Skeletal muscle satellite cell (primary cell): ENCODE measurements at regions not wholly inside any gene's neighbourhood (a gene's known extent, or its start where the extent isn't known, plus 50 kb on each side); places are given as distances from the start of the nearest gene placed in this dataset.
"Not testable (repeated sequence)": the region's sequence is repeated elsewhere in the genome, so short reads cannot be mapped to it uniquely, and the experiment has no call there.

Experiments used
- H3K27me3 ChIP-seq: 2 replicates; pipeline ENCODE4 v1.7.0; 2013; ENCODE audit warnings: low read length; ENCODE audit not compliant: control insufficient read depth, insufficient read depth
- H3K36me3 ChIP-seq: 2 replicates; pipeline ENCODE4 v1.7.0; 2013; ENCODE audit warnings: mild to moderate bottlenecking, control low read depth, low read length; ENCODE audit not compliant: insufficient read depth
- H3K4me1 ChIP-seq: 2 replicates; pipeline ENCODE4 v1.7.0; 2013; ENCODE audit warnings: low read length; ENCODE audit not compliant: control insufficient read depth, insufficient read depth
- H3K4me2 ChIP-seq: 2 replicates; pipeline ENCODE4 v1.7.0; 2013; ENCODE audit warnings: mild to moderate bottlenecking, low read length
- H3K4me3 ChIP-seq: 2 replicates; pipeline ENCODE4 v1.7.0; 2013; ENCODE audit warnings: low read length
- H3K9ac ChIP-seq: 2 replicates; pipeline ENCODE4 v1.7.0; 2013; ENCODE audit warnings: mild to moderate bottlenecking, low read depth, low read length, moderate library complexity
- H3K9me3 ChIP-seq: replicated peaks from 2 replicates; pipeline ENCODE4 v1.7.0; 2013; ENCODE audit warnings: mild to moderate bottlenecking, control low read depth, low read length

DNA sequence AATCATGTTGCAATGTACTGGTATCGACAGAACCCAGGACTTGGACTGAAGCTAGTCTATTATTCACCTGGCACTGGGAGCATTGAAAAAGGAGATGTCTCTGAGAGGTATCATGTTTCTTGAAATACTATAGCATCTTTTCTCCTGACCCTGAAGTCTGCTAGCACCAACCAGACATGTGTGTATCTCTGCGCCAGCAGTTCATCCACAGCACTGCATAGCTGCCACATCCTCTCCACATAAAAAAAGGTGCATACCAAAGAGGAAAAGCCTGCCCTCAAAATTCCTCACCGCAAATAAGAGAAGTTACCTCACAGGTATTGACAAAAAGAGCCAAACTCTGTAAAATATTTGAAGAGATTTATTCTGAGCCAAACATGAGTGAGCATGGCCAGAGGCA lies 99.5 kb upstream of the PRSS3 start:
- Histone ChIP-seq H3K4me1 (no peaks in the 10 kb centered on the region), H3K27me3 (peaks cover 71% of the 10 kb centered on the region), H3K9ac (no peak overlapping the region), H3K4me3 (no peak overlapping the region), H3K36me3 (no peaks in the 10 kb centered on the region), H3K4me2 (no peak overlapping the region), H3K9me3 (no peaks in the 10 kb centered on the region)

DNA sequence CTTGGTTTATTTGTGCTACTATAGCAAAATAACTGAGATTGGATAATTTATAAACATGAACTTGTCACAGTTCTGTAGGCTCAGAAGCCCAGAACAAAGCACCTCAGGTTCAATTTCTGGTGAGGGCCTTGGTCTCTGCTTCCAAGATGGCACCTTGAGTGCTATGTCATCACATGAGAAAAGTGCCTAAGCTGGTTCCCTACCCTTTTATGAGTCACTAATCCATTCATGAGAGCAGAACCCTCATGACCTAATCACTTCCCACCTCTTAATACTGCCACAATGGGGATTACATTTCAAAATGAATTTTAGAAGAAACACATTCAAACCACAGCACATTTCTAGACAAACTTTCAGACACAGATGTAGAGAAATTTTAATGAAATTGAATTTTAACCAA lies 98.2 kb upstream of the PRSS3 start:
- no peaks in the 10 kb centered on the region for H3K9me3 ChIP-seq
- H3K9ac ChIP-seq, result no peak overlapping the region
- H3K4me3 ChIP-seq, result no peak overlapping the region
- H3K36me3 ChIP-seq, result no peaks in the 10 kb centered on the region
- H3K4me1 ChIP-seq, result no peaks in the 10 kb centered on the region
- H3K4me2 ChIP-seq, result no peak overlapping the region
- peaks cover 71% of the 10 kb centered on the region for H3K27me3 ChIP-seq

DNA sequence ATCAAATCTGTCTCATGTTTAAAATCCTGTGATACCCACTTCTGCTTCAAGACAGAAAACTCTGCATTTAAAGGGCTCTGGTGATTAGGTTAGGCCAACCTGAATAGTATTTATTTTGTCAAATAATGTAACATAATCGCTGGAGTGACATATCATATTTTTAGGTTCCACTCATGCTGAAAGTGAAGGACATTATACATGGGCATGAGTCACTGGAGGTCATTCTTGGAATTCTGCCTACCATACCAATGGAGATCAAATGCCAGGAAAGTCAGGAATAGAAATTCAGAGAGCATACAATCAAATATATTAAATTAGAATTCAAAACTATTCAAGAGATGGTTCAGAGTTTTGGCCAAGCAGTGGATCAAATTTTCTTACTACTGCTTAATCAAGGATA lies 97.1 kb upstream of the PRSS3 start:
- H3K36me3 ChIP-seq, result no peaks in the 10 kb centered on the region
- no peak overlapping the region for H3K4me2 ChIP-seq
- no peaks in the 10 kb centered on the region for H3K4me1 ChIP-seq
- no peak overlapping the region for H3K4me3 ChIP-seq
- H3K27me3 ChIP-seq, result peaks cover 73% of the 10 kb centered on the region
- H3K9me3 ChIP-seq, result no peaks in the 10 kb centered on the region
- H3K9ac ChIP-seq, result no peak overlapping the region

DNA sequence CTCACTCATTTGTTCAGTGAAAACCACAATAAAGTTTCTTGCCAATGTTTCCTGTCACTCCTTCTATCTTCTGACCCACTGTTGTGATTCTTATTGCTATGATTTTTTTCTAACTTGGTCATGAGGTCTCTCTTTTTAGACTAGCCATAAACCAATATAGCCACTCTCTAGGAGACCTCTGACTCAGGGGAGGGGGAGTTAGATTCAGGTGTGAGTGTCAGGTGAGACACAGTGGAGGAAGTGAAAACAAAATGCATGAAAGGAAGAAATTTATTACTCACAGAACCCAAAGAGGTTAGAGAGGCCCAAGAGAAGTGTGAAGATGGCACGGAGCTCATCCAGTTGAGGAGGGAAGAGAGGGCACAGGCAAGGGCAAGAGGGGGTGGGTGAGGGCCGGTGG lies 94.4 kb upstream of the PRSS3 start:
- H3K4me1 ChIP-seq, H3K9ac ChIP-seq, H3K9me3 ChIP-seq, H3K4me3 ChIP-seq, H3K4me2 ChIP-seq, H3K36me3 ChIP-seq: not testable (repeated sequence)
- peaks cover 67% of the 10 kb centered on the region for H3K27me3 ChIP-seq

DNA sequence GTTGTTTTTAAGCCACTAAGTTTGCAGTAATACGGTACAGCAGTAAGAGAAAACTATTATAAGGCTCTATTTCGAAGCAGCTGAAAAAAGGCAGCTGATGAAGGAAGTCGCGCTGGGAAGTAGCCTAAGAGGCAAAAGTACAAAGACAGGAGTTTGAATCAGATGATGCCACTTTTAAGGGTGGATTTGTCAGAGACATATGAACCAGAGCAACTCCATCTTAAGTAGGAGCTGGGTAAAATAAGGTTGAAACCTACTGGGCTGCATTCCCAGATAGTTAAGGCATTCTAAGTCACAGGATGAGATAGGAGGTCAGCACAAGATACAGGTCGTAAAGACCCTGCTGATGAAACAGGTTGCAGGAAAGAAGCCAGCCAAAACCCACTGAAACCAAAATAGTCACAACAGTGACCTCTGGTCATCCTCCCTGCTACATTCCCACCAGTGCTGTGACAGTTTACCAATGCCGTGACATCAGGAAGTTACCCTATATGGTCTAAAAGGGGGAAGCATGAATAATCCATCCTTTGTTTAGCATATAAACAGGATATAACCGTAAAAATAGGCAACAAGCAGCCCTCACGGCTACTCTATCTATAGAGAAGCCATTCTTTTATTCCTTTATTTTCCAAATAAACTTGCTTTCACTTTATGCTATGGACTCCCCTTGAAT lies 91.8 kb upstream of the PRSS3 start:
- no peak overlapping the region for H3K4me3 ChIP-seq

DNA sequence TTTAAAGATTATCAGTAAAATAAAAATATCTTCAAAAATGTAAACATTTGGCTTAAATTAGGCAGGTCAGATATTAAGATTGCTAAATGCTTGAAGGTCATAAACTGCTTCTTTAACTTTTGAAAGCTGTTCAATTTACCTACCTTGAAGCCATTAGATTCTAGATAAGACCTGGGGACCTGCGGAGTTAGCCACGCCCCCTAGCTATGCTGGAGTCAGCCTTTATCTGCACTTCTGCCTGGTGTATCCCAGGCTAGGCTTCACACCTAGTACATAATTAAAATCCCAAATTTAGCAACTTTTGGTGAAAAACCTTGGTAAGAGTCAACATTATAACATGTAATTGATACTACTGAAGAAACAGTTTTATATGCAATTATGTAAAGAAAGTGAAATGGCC lies 89.9 kb upstream of the PRSS3 start:
- H3K9me3 ChIP-seq, H3K36me3 ChIP-seq, H3K4me3 ChIP-seq, H3K4me2 ChIP-seq, H3K9ac ChIP-seq, H3K4me1 ChIP-seq: not testable (repeated sequence)
- H3K27me3 ChIP-seq, result peaks cover 63% of the 10 kb centered on the region

More for the DNA sequence above, 91.8 kb upstream of the PRSS3 start:
- no peaks in the 10 kb centered on the region for H3K4me1 ChIP-seq
- no peaks in the 10 kb centered on the region for H3K36me3 ChIP-seq
- H3K9ac ChIP-seq, result no peak overlapping the region
- H3K4me2 ChIP-seq, result no peak overlapping the region
- peaks cover 67% of the 10 kb centered on the region for H3K27me3 ChIP-seq
- H3K9me3 ChIP-seq, result peaks cover 3% of the 10 kb centered on the region

DNA sequence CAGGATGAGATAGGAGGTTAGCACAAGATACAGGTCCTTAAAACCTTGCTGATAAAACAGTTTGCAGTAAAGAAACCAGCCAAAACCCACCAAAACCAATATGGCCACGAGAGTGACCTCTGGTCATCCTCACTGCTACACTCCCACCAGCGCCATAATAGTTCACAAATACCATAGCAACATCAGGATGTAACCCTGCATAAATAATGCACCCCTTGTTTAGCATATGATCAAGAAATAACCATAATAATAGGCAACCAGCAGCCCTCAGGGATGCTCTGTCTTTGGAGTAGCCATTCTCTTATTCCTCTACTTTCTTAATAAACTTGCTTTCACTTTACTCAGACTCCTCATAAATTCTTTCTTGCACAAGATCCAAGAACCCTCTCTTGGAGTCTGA lies 86.9 kb upstream of the PRSS3 start:
- Histone ChIP-seq H3K4me2 (no peak overlapping the region), H3K9ac (no peak overlapping the region), H3K27me3 (peaks cover 66% of the 10 kb centered on the region), H3K4me3 (no peak overlapping the region), H3K9me3 (peaks cover 3% of the 10 kb centered on the region), H3K36me3 (no peaks in the 10 kb centered on the region), H3K4me1 (no peaks in the 10 kb centered on the region)

DNA sequence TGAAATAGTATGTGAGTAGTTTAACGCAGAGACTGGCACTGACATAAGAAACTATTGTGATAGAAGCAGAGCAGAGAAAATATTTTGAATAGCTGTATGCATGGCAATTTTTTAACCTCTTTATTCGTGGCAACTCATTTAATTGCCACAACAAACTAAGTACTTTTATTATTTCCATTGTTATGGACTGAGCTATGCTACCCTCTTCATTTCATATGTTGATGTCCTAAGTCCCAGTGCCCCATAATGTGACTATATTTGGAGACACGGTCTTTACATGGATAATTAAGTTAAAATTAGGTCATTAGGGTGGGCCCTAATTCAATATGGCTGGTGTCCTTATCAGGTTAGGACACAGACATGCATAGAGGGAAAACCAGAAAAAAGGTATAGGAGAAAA lies 86.1 kb upstream of the PRSS3 start:
- H3K9ac ChIP-seq, result no peak overlapping the region
- no peaks in the 10 kb centered on the region for H3K4me1 ChIP-seq
- H3K9me3 ChIP-seq, result peaks cover 3% of the 10 kb centered on the region
- H3K36me3 ChIP-seq, result no peaks in the 10 kb centered on the region
- peaks cover 57% of the 10 kb centered on the region for H3K27me3 ChIP-seq
- H3K4me3 ChIP-seq, result no peak overlapping the region
- H3K4me2 ChIP-seq, result no peak overlapping the region

DNA sequence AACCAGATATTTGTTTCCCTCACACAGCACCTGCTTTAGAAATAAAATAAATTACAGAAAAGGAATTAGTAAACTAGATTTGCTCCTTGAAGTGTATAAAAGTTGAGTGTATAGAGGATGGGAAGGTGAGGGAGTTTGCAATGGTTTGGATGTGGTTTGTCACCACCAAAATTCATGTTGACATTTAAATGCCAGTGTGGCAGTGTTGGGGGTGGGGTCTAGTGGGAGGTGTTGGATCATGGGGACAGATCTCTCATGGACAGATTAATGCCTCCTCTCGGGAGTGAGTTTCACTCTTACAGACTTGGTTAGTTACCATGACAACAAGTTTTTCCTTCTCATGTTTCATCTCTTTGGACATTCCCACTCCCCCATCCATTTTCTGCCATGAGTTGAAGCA lies 83.9 kb upstream of the PRSS3 start:
- not testable (repeated sequence) for H3K9ac ChIP-seq, H3K4me3 ChIP-seq, H3K4me2 ChIP-seq, H3K9me3 ChIP-seq, H3K36me3 ChIP-seq, H3K4me1 ChIP-seq
- peaks cover 60% of the 10 kb centered on the region for H3K27me3 ChIP-seq

DNA sequence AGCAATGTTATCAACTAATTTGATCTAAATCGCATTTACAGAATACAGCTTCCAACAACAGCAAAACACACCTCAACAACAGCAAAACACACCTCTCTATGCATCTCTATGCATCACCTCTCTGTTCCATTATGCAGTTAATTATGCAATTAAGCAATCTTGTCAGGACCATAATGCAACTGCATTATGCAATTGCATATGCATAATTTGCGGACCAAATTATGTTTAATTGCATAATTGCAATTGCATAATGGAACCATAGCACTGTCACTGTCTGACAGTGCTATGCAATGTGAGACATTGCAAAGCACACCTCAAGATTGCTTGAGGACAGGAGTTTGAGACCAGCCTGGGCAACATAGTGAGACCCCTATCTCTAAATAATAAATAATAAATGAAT lies 80.4 kb upstream of the PRSS3 start:
- no peak overlapping the region for H3K4me2 ChIP-seq
- H3K9ac ChIP-seq, result no peak overlapping the region
- H3K4me1 ChIP-seq, result no peaks in the 10 kb centered on the region
- H3K27me3 ChIP-seq, result peaks cover 59% of the 10 kb centered on the region
- H3K36me3 ChIP-seq, result no peaks in the 10 kb centered on the region
- H3K9me3 ChIP-seq, result no peaks in the 10 kb centered on the region
- no peak overlapping the region for H3K4me3 ChIP-seq

DNA sequence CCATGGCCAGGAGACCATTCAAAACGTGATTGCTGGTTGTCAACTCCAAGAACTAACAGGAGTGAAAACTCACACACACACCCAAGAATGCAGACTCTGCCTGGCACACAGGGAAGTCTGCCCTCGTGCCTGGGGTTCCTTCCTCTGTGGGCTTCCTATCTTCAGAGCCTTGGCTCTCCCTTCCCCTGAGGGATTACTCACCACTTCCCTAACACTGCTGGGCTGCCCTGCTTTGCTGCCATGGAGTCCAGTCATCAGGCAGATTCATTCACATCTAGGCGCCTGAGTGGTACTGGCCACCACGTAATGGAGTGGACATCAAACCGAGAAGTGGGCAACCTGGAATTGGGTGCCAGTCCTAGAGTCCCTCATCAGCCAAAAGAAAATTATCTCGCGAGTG lies 76.4 kb upstream of the PRSS3 start:
- Histone ChIP-seq H3K9ac (no peak overlapping the region), H3K4me2 (no peak overlapping the region), H3K4me1 (no peaks in the 10 kb centered on the region), H3K4me3 (no peak overlapping the region), H3K9me3 (no peaks in the 10 kb centered on the region), H3K36me3 (no peaks in the 10 kb centered on the region), H3K27me3 (peaks cover 41% of the 10 kb centered on the region)

DNA sequence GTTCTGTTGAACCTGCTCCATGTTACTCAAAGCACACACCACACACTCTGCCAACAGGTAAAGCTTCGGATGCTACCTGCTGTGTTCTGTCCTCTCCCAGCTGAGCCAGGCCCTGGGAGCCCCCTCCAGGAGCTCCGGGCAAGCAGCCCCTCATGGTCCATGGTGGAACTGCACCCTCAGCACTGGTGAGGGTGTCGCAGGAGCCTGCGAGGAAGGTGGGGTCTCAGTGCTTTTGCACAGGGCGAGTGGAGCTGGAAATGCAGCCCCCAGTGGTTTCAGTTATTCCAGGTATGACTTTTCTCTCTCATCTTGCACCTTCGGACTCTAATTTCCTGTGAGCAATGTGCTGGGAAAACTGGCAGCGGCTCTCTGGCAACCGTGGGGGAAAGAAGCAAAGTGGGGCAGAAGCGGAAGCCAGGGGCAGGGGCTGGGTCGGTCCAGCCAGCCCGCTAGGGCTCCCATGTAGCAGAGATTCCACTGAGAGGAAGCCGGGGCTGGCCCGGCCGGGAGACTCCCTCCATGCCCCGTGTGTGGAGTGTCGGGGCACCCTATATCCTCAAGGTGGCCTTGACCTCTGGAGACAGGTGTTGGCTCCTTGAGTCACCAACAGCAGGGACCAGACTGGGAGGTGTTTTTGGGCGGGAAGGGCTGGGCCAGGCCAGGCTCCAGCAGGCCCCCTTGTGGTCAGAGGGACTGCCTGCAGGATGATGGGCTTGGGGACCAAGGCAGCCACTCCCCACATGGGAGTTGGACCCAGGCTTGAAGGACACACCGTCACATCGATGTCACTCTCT lies 75.6 kb upstream of the PRSS3 start:
- no peaks in the 10 kb centered on the region for H3K36me3 ChIP-seq
- H3K4me3 ChIP-seq, result no peak overlapping the region
- no peaks in the 10 kb centered on the region for H3K4me1 ChIP-seq
- no peak overlapping the region for H3K4me2 ChIP-seq
- peaks cover 45% of the 10 kb centered on the region for H3K27me3 ChIP-seq
- no peaks in the 10 kb centered on the region for H3K9me3 ChIP-seq
- no peak overlapping the region for H3K9ac ChIP-seq
